HG03521 (cell line): ENCODE measurements at regions not wholly inside any gene's neighbourhood (a gene's known extent, or its start where the extent isn't known, plus 50 kb on each side); places are given as distances from the start of the nearest gene placed in this dataset.

Experiments
- ATAC-seq: cut with Tn5 transposase; IDR thresholded peaks from one replicate; pipeline ENCODE4 v1.9.1; 2021; ENCODE audit warnings: mild to moderate bottlenecking, moderate library complexity; ENCODE audit not compliant: unreplicated experiment

DNA sequence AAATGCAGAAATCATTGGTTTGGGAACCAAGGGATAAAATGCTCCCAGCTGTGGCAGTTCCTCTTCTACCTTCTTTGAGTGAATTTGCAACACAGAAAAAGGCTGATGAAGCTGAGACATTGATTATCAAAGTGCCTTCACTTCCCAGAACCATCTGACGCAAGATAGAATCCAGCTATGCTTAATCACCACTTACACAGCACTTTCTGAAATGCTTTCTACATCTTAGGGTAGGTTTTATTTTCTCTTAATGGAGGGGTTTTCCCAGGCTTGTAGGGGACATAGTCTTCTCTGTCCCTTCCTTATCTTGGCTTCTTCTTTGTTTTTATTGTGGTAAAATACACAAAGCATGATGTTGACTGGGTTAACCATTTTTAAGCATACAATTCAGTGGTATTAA, 332.6 kb upstream of the ZNF32 start:
- ATAC-seq, result no peak

DNA sequence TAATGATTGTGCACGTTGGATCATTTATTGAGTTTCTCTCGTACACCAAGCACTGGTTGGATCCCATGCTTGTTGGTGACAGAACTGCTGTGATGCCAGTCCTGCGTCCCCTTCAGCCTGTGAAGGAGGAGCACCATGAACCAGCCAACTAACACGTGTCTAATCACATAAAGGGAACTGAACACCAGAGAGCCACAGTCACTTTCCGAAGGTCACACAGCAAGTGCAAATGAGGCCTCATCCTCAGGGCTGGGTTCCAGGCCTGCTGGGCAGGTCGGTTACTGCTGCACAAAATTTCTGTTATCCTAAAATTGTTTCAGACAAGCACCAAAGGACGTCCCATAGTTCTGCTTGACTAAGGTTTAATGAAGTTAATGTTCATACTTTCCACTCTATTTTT, 332.0 kb upstream of the ZNF32 start:
- ATAC-seq, result no peak

GRCh38 chr10:43980313-43980712, 331.6 kb upstream of the ZNF32 start:
- ATAC-seq, result no peak

DNA sequence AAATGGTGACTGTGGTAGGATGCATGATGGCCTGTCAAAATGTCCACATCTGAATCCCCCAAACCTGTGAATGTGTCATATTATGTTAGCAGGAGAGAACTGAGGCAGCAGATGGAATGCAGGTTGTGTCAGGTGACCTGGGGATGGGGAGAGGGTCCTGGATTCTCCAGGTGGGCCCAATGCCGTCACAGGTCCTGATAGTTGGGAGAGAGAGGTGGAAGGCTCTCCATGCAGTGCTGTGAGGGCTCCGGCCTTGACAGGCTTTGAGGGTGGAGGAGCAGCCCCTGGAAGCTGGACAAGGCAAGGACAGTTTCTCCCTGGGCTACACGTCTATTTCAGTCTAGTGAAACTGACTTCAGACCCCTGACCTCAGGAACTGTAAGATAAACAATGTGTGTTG, 330.9 kb upstream of the ZNF32 start:
- ATAC-seq, result no peak

GRCh38 chr10:43978936-43979335, 330.3 kb upstream of the ZNF32 start:
- ATAC-seq, result no peak

DNA sequence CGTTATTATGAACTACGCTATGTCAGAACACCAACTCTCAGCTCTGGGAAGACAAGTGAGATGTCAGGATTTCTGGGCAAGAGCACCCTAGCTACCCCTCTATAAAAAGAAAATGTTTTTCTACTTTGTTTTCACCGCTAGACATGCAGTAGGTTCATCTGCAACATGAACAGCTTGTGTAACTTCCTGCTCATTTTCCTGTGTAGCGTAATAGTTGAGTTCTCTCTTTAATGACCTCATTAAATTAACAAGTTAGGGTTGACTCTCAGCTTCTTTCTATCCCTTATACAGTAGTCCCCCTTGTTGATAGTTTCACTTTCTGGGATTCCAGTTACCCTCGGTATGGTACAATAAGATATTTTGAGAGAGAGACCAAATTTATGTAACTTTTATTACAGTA, 329.4 kb upstream of the ZNF32 start:
- no peak for ATAC-seq

DNA sequence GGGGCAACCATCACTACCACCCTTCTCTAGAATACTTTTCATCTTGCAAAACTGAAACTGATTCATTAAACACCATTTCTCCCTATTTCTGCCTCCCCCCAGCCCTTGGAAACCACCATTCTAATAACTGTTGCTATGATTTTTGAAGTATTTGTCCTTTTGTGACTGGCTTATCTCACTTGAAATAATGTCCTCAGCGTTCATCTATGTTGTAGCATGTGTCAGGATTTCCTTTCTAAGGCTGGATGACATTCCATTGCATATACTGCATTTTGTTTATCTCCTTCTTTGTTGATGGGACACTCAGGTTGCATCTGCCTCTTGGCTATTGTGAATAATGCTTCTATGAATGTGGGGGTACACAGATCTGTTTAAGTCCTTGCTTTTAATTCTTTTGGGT, 327.6 kb upstream of the ZNF32 start:
- no peak for ATAC-seq

- ATAC-seq, result no peak
These were observed 325.1 kb upstream of the ZNF32 start for GRCh38 chr10:43973801-43974200.

DNA sequence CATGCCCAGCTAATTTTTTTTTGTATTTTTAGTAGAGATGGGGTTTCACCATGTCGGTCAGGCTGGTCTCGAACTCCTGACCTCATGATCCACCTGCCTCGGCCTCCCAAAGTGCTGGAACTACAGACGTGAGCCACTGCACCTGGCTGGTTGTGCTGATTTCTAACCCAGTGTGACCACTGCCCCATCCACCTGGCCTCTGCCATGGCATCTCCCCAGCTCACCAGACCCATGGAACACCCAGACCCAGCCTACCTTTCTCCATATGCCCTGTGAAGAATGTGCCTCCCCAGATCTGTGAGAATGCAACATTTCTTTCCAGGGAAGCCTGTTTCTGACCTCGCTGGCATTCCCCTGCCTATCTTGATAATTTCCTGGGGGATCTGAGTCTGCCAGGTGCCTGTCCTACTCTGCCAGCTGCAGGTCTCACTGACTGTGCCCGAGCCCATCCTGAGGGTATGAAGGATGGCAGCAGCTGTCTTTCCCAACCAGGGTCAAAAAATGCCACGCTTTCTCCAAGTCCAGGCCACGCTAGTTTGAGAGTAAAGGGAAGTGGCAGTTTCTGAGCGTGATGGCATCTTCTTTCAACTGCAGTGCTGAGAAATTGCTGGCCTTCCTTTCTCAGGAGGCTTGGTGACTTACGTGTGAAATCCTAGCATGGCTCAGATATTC, 324.4 kb upstream of the ZNF32 start:
- ATAC-seq, result no peak

DNA sequence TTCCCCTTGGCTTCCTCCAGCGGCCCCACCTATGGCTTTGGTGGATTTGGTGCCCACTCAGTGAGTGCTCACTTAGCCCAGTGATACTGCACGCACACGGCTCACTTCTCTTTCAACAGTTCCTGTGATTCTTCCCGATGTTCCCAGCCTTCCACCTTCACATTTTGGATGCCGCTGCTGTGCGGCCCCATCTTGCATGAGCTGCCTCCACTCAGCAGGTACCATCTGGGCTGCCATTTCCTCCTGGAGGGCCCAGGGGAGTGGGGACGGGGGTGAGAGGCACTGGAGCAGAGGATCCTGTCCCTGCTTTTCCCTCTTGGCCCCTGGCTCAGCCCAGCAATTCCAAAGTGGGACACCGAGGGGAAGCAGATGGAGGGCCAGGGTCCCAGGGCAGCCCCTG, 323.3 kb upstream of the ZNF32 start:
- no peak for ATAC-seq

DNA sequence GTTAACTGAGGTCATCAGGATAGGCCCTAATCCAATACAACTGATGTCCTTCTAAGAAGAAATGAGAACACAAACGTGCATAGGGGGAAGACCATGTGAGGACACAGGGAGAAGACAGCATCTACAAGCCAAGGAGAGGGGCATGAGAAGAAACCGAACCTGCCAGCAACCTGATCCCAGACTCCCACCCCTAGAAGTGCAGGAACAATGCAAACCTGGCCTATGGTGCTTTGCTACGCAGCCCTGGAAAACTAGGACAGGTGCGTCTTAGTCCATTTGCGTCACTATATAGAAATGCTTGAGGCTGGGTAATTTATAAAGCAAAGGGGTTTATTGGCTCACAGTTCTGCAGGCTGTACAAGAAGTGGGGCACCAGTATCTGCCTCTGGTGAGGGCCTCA, 322.6 kb upstream of the ZNF32 start:
- ATAC-seq, result no peak

DNA sequence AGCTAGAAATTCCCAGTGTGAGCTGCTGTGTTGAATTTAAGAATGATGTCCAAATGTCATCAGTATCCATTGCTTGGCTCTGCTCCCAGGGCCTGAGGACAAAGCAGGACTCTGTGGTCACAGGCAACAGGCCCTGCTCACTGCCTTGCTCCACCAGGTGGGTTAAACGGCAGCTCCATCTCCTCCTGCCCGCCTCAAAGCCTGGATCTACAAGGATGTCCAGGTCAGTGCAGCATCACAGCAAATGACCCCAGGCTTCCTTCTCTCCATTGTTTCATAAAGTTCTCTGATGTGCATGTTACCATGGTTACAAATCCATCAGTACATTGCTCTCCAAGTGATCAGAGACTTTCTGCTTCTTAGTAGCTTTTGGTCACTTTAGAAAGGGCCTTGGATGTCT, 322.0 kb upstream of the ZNF32 start:
- no peak for ATAC-seq

GRCh38 chr10:43970018-43970698, 321.5 kb upstream of the ZNF32 start:
- ATAC-seq, result no peak

DNA sequence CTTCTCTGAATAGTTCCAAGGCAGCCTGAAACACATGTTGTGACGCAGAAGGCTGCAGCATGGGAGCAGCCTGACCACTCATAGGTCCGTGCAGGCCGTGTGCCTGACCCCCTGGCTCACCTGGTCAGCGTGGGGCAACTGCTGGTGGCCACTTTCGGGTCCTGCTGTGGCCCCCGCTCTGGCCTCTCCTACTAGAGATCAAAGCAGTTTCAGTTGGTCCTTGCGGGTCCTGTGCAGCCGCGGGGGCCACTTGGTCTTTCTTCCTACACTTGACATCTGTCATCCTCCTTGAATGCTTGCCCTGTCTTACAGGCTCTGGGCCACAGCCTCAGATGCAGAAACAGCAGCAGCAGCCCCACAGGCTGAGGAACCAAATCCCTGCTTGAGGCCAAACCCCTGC, 320.8 kb upstream of the ZNF32 start:
- ATAC-seq, result no peak

DNA sequence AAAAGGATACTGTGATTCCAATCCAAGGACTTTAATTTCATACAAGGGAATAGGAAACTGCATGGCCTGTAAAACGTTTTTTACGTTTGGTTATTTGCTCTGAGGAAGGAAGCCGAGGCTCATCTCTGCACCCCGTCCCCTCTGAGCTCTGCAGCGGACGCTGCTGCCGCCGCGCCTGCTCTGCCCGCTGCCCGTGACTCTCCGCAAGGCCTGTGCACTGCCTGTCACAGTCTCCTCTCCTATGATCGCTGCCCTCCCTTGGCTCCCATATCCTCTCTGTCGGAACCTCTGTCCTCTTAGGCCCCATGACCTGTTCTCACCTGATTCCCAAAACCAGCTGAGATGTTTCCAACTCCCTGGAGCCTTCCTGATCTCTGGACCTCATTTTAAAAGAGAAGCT, 320.3 kb upstream of the ZNF32 start:
- ATAC-seq, result no peak

DNA sequence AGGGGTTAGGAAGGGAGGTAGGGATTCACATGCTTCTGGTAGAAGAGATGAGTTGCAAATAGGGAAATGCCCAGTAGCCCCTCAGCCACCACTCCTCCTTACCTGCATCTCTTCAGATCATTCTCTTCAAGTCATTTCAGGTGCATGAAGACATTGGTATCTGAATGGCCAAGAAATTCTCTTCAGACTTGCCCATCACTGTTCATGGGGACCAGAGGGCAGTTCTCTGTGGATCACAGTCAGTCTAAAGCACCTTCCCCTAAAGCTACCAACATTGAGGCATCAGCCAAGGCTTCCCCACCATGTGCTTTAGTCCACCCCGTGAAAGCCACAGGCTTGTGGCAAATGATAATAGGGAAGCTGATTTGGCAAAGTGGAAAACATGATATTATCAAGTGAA, 319.4 kb upstream of the ZNF32 start:
- no peak for ATAC-seq

DNA sequence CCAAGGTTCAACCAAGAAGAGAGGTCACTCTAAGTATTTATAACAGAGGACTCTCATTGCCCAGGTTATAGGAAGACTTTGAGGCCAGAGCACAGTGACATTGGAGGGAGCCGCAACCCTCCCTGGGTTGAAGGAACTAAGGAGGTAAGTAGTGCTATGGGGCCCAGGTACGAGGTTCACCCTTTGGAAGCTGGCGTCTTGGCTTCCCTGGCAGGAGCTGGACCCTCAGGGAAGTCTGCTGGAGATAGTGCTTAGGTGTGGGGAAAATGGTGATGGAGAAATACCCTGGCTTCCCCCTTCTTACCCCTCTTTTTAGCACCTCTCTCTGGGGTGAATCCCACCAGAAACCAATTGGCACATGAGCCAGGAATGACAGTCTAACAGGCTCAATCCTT, 317.9 kb upstream of the ZNF32 start:
- no peak for ATAC-seq

GRCh38 chr10:43965918-43966570, 317.4 kb upstream of the ZNF32 start:
- ATAC-seq, result no peak

GRCh38 chr10:43965033-43965917, 316.6 kb upstream of the ZNF32 start:
- no peak for ATAC-seq

GRCh38 chr10:43964486-43964885, 315.8 kb upstream of the ZNF32 start:
- ATAC-seq, result no peak

GRCh38 chr10:43963793-43964425, 315.2 kb upstream of the ZNF32 start:
- ATAC-seq, result no peak
